Testis (tissue), 2 donors: ENCODE measurements at regions not wholly inside any gene's neighbourhood (a gene's known extent, or its start where the extent isn't known, plus 50 kb on each side); places are given as distances from the start of the nearest gene placed in this dataset.

Experiments used
- CTCF ChIP-seq, 3 experiments: fragments of 450-650 bp in 2 of 3; fragments of 200-600 bp in 1 of 3; sonication (generic) in 1 of 3; IDR thresholded peaks; one replicate each; pipeline ENCODE4 v1.5.1; 2016 to 2019; ENCODE audit warnings: antibody characterized with exemption in 3 of 3, mild to moderate bottlenecking in 2 of 3, moderate library complexity in 1 of 3
- POLR2A ChIP-seq: fragments of 450-650 bp; IDR thresholded peaks from one replicate; pipeline ENCODE4 v1.6.1; 2017; ENCODE audit warnings: antibody characterized with exemption, mild to moderate bottlenecking, moderate library complexity

- TF ChIP-seq POLR2A (no peak), CTCF (IDR thresholded peaks at IDR 0.05) (no peak)
These were observed 479.8 kb downstream of the RAPGEF2 start for GRCh38 chr4:159582685-159583084.
